Astrocyte (in vitro differentiated cells and primary cell): ENCODE measurements at regions not wholly inside any gene's neighbourhood (a gene's known extent, or its start where the extent isn't known, plus 50 kb on each side); places are given as distances from the start of the nearest gene placed in this dataset.

Experiments
- EZH2 ChIP-seq: IDR thresholded peaks from 2 replicates; pipeline ENCODE4 v1.6.1; 2012; ENCODE audit warnings: mild to moderate bottlenecking, low read length, inconsistent platforms; ENCODE audit not compliant: insufficient read depth
- TF ChIP-seq, protein P1 (sequence below): IDR thresholded peaks from 2 replicates; pipeline ENCODE4 v1.5.1; 2011; ENCODE audit warnings: low read depth, mild to moderate bottlenecking, inconsistent platforms, low read length, moderate library complexity; ENCODE audit not compliant: insufficient read depth

DNA sequence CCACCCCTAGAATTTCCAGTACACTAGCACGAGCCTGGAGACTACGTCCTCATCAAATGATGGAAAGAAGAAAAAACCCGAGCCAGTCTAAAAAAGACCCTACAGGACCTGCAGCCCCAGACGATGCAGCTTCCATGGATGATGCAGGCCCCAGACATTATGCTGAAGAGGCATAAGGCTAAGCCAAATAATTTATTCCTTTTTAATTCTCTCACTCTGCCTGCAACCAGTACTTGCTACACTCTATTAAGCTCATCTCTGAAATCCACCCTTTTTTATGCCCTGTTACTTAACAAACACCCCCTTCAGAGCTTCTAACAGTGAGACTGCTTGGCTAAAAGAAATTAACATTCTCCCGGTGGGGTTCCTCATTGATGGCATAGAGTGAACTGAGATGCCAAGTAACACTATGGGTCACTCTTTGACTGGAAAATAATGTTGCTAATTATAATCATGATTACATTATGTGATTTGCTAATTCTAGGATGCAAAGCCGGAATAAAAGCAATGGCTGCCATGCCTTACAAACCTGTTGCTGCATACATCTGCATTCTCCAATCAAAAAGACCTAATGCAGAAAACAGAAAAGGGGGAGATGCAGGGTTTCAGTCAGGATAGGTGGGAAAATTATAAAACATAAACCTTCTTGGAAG, 1462.4 kb downstream of the UQCRFS1 start:
- TF ChIP-seq, protein P1, sequence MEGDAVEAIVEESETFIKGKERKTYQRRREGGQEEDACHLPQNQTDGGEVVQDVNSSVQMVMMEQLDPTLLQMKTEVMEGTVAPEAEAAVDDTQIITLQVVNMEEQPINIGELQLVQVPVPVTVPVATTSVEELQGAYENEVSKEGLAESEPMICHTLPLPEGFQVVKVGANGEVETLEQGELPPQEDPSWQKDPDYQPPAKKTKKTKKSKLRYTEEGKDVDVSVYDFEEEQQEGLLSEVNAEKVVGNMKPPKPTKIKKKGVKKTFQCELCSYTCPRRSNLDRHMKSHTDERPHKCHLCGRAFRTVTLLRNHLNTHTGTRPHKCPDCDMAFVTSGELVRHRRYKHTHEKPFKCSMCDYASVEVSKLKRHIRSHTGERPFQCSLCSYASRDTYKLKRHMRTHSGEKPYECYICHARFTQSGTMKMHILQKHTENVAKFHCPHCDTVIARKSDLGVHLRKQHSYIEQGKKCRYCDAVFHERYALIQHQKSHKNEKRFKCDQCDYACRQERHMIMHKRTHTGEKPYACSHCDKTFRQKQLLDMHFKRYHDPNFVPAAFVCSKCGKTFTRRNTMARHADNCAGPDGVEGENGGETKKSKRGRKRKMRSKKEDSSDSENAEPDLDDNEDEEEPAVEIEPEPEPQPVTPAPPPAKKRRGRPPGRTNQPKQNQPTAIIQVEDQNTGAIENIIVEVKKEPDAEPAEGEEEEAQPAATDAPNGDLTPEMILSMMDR, result no peak
- no peak for TF ChIP-seq EZH2
